OCI-LY1 (cell line): ENCODE measurements at regions not wholly inside any gene's neighbourhood (a gene's known extent, or its start where the extent isn't known, plus 50 kb on each side); places are given as distances from the start of the nearest gene placed in this dataset.
A peak's percentile ranks its signal among the peaks of the same experiment; 100 is the strongest.

ENCODE experiments used
- H2AFZ ChIP-seq: fragments of 200-600 bp; sonication (generic), shearing (Covaris generic); 2 replicates; pipeline ENCODE4 v1.6.0; 2014; ENCODE audit warnings: antibody characterized with exemption, mild to moderate bottlenecking, low read length
- H3F3A ChIP-seq: fragments of 200-600 bp; sonication (generic), shearing (Covaris generic); 2 replicates; pipeline ENCODE4 v1.6.0; 2014; ENCODE audit warnings: mild to moderate bottlenecking, antibody characterized with exemption, low read length, moderate library complexity; ENCODE audit not compliant: insufficient read depth
- H3K27ac ChIP-seq: fragments of 200-600 bp; sonication (generic); 2 replicates; pipeline ENCODE4 v1.5.1; 2014; ENCODE audit warnings: low read length, mixed run types, mild to moderate bottlenecking, low read depth; ENCODE audit not compliant: poor library complexity, severe bottlenecking
- H3K27me3 ChIP-seq: fragments of 200-600 bp; sonication (generic); 2 replicates; pipeline ENCODE4 v1.6.0; 2014; ENCODE audit warnings: antibody characterized with exemption, mild to moderate bottlenecking, low read length, moderate library complexity; ENCODE audit not compliant: insufficient read depth
- H3K36me3 ChIP-seq: fragments of 200-600 bp; sonication (generic); 2 replicates; pipeline ENCODE4 v1.6.1; 2014; ENCODE audit warnings: mild to moderate bottlenecking, antibody characterized with exemption, low read length, moderate library complexity, mixed read lengths; ENCODE audit not compliant: insufficient read depth
- H3K4me1 ChIP-seq: fragments of 200-600 bp; sonication (generic); 2 replicates; pipeline ENCODE4 v1.5.1; 2014; ENCODE audit warnings: mild to moderate bottlenecking, low read length, moderate library complexity; ENCODE audit not compliant: insufficient read depth, severe bottlenecking
- H3K4me2 ChIP-seq: fragments of 200-600 bp; sonication (generic), shearing (Covaris generic); 2 replicates; pipeline ENCODE4 v1.6.1; 2014; ENCODE audit warnings: low read length
- H3K4me3 ChIP-seq: fragments of 200-600 bp; sonication (generic); 2 replicates; pipeline ENCODE4 v1.5.1; 2014; ENCODE audit warnings: low read length, low read depth, mild to moderate bottlenecking, mixed read lengths; ENCODE audit not compliant: poor library complexity, severe bottlenecking
- H3K79me2 ChIP-seq: fragments of 200-600 bp; shearing (Covaris generic); 2 replicates; pipeline ENCODE4 v1.6.1; 2016; ENCODE audit warnings: mixed run types, low read length, mixed read lengths; ENCODE audit not compliant: insufficient read depth
- H3K9ac ChIP-seq: fragments of 200-600 bp; sonication (generic), shearing (Covaris generic); 2 replicates; pipeline ENCODE4 v1.6.1; 2014; ENCODE audit warnings: mild to moderate bottlenecking, low read length, mixed read lengths
- H3K9me2 ChIP-seq: fragments of 200-600 bp; sonication (generic), shearing (Covaris generic); 2 replicates; pipeline ENCODE4 v1.6.1; 2014; ENCODE audit warnings: low read depth, mild to moderate bottlenecking, low read length, mixed read lengths
- H3K9me3 ChIP-seq: fragments of 200-600 bp; shearing (Covaris generic); 2 replicates; pipeline ENCODE4 v1.6.1; 2014; ENCODE audit warnings: low read length, mixed read lengths
- H4K20me1 ChIP-seq: fragments of 200-600 bp; sonication (generic), shearing (Covaris generic); 2 replicates; pipeline ENCODE4 v1.6.0; 2016; ENCODE audit warnings: mild to moderate bottlenecking, low read length; ENCODE audit not compliant: insufficient read depth
- CTCF ChIP-seq: fragments of 200-600 bp; sonication (generic), shearing (Covaris generic); IDR thresholded peaks from 2 replicates; pipeline ENCODE4 v1.5.1; 2017; ENCODE audit warnings: mild to moderate bottlenecking, antibody characterized with exemption, low read length, moderate library complexity, mixed read lengths
- EZH2 ChIP-seq: fragments of 200-600 bp; sonication (generic), shearing (Covaris generic); IDR thresholded peaks from 2 replicates; pipeline ENCODE4 v1.8.0; 2017; ENCODE audit warnings: borderline replicate concordance, mixed run types, mild to moderate bottlenecking, antibody characterized with exemption, low read length, moderate library complexity, mixed read lengths

GRCh38 chr1:166488327-166488726 is 321.5 kb upstream of the FAM78B start:
- Histone ChIP-seq H3K27me3 (no peaks in the 10 kb centered on the region), H3K9me3 (no peaks in the 10 kb centered on the region), H3K4me1 (peaks cover 15% of the 10 kb centered on the region), H3K79me2 (no peaks in the 10 kb centered on the region), H3K9ac (no peak overlapping the region), H3F3A (no peaks in the 10 kb centered on the region), H3K27ac (no peak overlapping the region), H3K4me2 (no peak overlapping the region), H3K36me3 (no peaks in the 10 kb centered on the region; the same call in 1 of the 2 replicates), H2AFZ (no peak overlapping the region), H3K4me3 (no peak overlapping the region), H3K9me2 (no peaks in the 10 kb centered on the region), H4K20me1 (no peaks in the 10 kb centered on the region)
- TF ChIP-seq CTCF, result no peak
- no peak for TF ChIP-seq EZH2

- peak overlapping the region; percentile 82; the same call in 1 of the 2 replicates for H3K4me2 ChIP-seq
- H4K20me1 ChIP-seq, result no peaks in the 10 kb centered on the region
- H3K27me3 ChIP-seq, result no peaks in the 10 kb centered on the region
- H3K9ac ChIP-seq, result no peak overlapping the region
- H3K9me2 ChIP-seq, result no peaks in the 10 kb centered on the region
- H3K4me1 ChIP-seq, result peaks cover 15% of the 10 kb centered on the region
- peak overlapping the region; percentile 53 for H3K4me3 ChIP-seq
- H3K79me2 ChIP-seq, result no peaks in the 10 kb centered on the region
- H3K27ac ChIP-seq, result no peak overlapping the region
- H3F3A ChIP-seq, result no peaks in the 10 kb centered on the region
- H3K9me3 ChIP-seq, result no peaks in the 10 kb centered on the region
- H2AFZ ChIP-seq, result 0 out of 2 replicates have a peak overlapping the region, but pooled peaks have one; percentile 39
- no peaks in the 10 kb centered on the region; the same call in 1 of the 2 replicates for H3K36me3 ChIP-seq
- TF ChIP-seq EZH2, result no peak
- no peak for TF ChIP-seq CTCF
Measured at GRCh38 chr1:166489356-166489669, 322.5 kb upstream of the FAM78B start.

- peak overlapping the region; percentile 39 for H2AFZ ChIP-seq
- no peaks in the 10 kb centered on the region for H3K9me3 ChIP-seq
- peak overlapping the region; percentile 53 for H3K4me3 ChIP-seq
- peak overlapping the region; percentile 60 for H3K9ac ChIP-seq
- H3K27me3 ChIP-seq, result no peaks in the 10 kb centered on the region
- H4K20me1 ChIP-seq, result no peaks in the 10 kb centered on the region
- H3K79me2 ChIP-seq, result no peaks in the 10 kb centered on the region
- no peaks in the 10 kb centered on the region for H3F3A ChIP-seq
- peaks cover 15% of the 10 kb centered on the region for H3K4me1 ChIP-seq
- H3K36me3 ChIP-seq, result no peaks in the 10 kb centered on the region; the same call in 1 of the 2 replicates
- no peak for TF ChIP-seq CTCF
- no peak for TF ChIP-seq EZH2
- no peaks in the 10 kb centered on the region for H3K9me2 ChIP-seq
- no peak overlapping the region for H3K27ac ChIP-seq
- H3K4me2 ChIP-seq, result peak overlapping the region; percentile 82
Measured at GRCh38 chr1:166489670-166490436, 323.1 kb upstream of the FAM78B start.
